ENCODE measurements at regions not wholly inside any gene's neighbourhood (a gene's known extent, or its start where the extent isn't known, plus 50 kb on each side); places are given as distances from the start of the nearest gene placed in this dataset.

DNA sequence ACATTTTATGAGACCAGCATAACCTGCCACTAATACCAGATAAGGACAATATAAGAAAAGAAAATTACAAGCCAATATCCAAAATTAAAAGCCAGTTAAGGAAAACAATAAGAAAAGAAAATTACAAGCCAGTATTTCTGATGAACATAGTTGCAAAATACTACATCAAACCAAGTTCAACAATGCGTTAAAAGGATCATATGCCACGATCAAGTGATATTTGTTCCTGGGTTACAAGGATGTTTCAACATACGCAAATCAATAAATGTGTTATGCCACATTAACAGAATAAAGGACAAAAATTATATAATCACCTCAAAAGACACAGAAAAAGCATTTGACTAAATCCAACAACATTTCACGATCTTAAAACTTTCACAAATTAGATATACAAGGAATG lies 431.9 kb downstream of the ELAVL2 start:
- no peak for TF ChIP-seq EZH2 (IDR thresholded peaks at IDR 0.05; ENCODE audit: insufficient read depth, poor library complexity, severe bottlenecking)
- TF ChIP-seq EZH2phosphoT487 (IDR thresholded peaks at IDR 0.05; ENCODE audit: insufficient read depth, low read depth): no peak
